ENCODE measurements at regions not wholly inside any gene's neighbourhood (a gene's known extent, or its start where the extent isn't known, plus 50 kb on each side); places are given as distances from the start of the nearest gene placed in this dataset.

- no peak for TF ChIP-seq TSHZ1 (tag by site-specific recombination; IDR thresholded peaks at IDR 0.05; ENCODE audit: borderline replicate concordance)
These were observed 166.5 kb upstream of the JARID2 start (continued) for GRCh38 chr6:15079288-15079817.

GRCh38 chr6:15080895-15081294, 165.0 kb upstream of the JARID2 start:
- ChIA-PET CTCF (no interaction called here), POLR2A (no interaction called here)
- H3K9me3 ChIP-seq (ENCODE audit: control insufficient read depth, insufficient read depth, low read depth, low read length) = no peaks in the 10 kb centered on the region
- H3K27ac ChIP-seq (ENCODE audit: extremely low read depth, low read depth, low read length) = no peak overlapping the region
- H3K4me3 ChIP-seq (ENCODE audit: low read depth, low read length) = no peak overlapping the region
- H3K36me3 ChIP-seq (ENCODE audit: control insufficient read depth in 2 of 2, insufficient read depth in 1 of 2, low read length in 2 of 2) = no peaks in the 10 kb centered on the region
- TF ChIP-seq WT1 (tag by site-specific recombination; IDR thresholded peaks at IDR 0.05) = no peak
- TF ChIP-seq OVOL3 (tag by site-specific recombination; IDR thresholded peaks at IDR 0.05) = no peak
- no peak for TF ChIP-seq ZNF518A (tag by site-specific recombination; conservative IDR thresholded peaks at IDR 0.05; ENCODE audit: low read depth)
- no peak for TF ChIP-seq ZBTB21 (tag by site-specific recombination; IDR thresholded peaks at IDR 0.05)
- TF ChIP-seq ZNF558 (tag by site-specific recombination; IDR thresholded peaks at IDR 0.05) = no peak
- TF ChIP-seq MZF1 (tag by site-specific recombination; IDR thresholded peaks at IDR 0.05; ENCODE audit: borderline replicate concordance) = no peak
- no peak for TF ChIP-seq ZNF529 (tag by site-specific recombination; IDR thresholded peaks at IDR 0.05; ENCODE audit: insufficient replicate concordance)
- no peak for TF ChIP-seq ZNF555 (tag by site-specific recombination; conservative IDR thresholded peaks at IDR 0.05)
- TF ChIP-seq ZFP41 (tag by site-specific recombination; IDR thresholded peaks at IDR 0.05; ENCODE audit: borderline replicate concordance) = no peak
- no peak for TF ChIP-seq ZBTB10 (tag by site-specific recombination; IDR thresholded peaks at IDR 0.05)
- TF ChIP-seq ZNF274 (IDR thresholded peaks at IDR 0.05; ENCODE audit: low read length) = no peak
- no peak for TF ChIP-seq ZNF274 (tag by site-specific recombination; IDR thresholded peaks at IDR 0.05; ENCODE audit: borderline replicate concordance)
- TF ChIP-seq ZNF239 (tag by site-specific recombination; IDR thresholded peaks at IDR 0.05) = no peak
- no peak for TF ChIP-seq KLF10 (tag by site-specific recombination; IDR thresholded peaks at IDR 0.05)
- no peak for TF ChIP-seq ZNF549 (tag by site-specific recombination; IDR thresholded peaks at IDR 0.05)
- TF ChIP-seq PATZ1 (tag by site-specific recombination; IDR thresholded peaks at IDR 0.05) = no peak
- TF ChIP-seq ZNF112 (tag by site-specific recombination; IDR thresholded peaks at IDR 0.05) = no peak
- no peaks in the 10 kb centered on the region for H3K4me1 ChIP-seq (ENCODE audit: control insufficient read depth, insufficient read depth, low read length)
